Neural cell (in vitro differentiated cells): ENCODE measurements at regions not wholly inside any gene's neighbourhood (a gene's known extent, or its start where the extent isn't known, plus 50 kb on each side); places are given as distances from the start of the nearest gene placed in this dataset.
A peak's percentile ranks its signal among the peaks of the same experiment; 100 is the strongest.

Experiments
- H2AFZ ChIP-seq: fragments of 200-600, 300-800 bp; sonication (generic), shearing (Covaris generic); 2 replicates; pipeline ENCODE4 v1.6.0; 2014; ENCODE audit warnings: low read depth, mild to moderate bottlenecking, antibody characterized with exemption, low read length, moderate library complexity
- H3F3A ChIP-seq: fragments of 200-600 bp; shearing (Covaris generic); 2 replicates; pipeline ENCODE4 v1.6.1; 2016; ENCODE audit warnings: mild to moderate bottlenecking, moderate library complexity, mixed read lengths, antibody characterized with exemption, low read length; ENCODE audit not compliant: insufficient read depth, poor library complexity, severe bottlenecking
- H3K27ac ChIP-seq: fragments of 200-600, 300-800 bp; sonication (generic), shearing (Covaris generic); 2 replicates; pipeline ENCODE4 v1.5.1; 2014; ENCODE audit warnings: mild to moderate bottlenecking, low read length, moderate library complexity
- H3K27me3 ChIP-seq: fragments of 300-800, 200-600 bp; sonication (generic), shearing (Covaris generic); 2 replicates; pipeline ENCODE4 v1.6.0; 2014; ENCODE audit warnings: mild to moderate bottlenecking, low read depth, low read length, moderate library complexity; ENCODE audit not compliant: insufficient read depth
- H3K36me3 ChIP-seq: fragments of 300-800, 200-600 bp; sonication (generic), shearing (Covaris generic); 2 replicates; pipeline ENCODE4 v1.5.1; 2014; ENCODE audit warnings: mild to moderate bottlenecking, antibody characterized with exemption, low read length, moderate library complexity; ENCODE audit not compliant: insufficient read depth
- H3K4me2 ChIP-seq: fragments of 300-800, 200-600 bp; sonication (generic), shearing (Covaris generic); 2 replicates; pipeline ENCODE4 v1.6.0; 2014; ENCODE audit warnings: mild to moderate bottlenecking, low read length
- H3K4me3 ChIP-seq: fragments of 300-800, 200-600 bp; sonication (generic), shearing (Covaris generic); 2 replicates; pipeline ENCODE4 v1.5.1; 2014; ENCODE audit warnings: mild to moderate bottlenecking, low read length, moderate library complexity
- H3K79me2 ChIP-seq: fragments of 200-600 bp; shearing (Covaris generic); replicated peaks from 2 replicates; pipeline ENCODE4 v1.6.0; 2014; ENCODE audit warnings: mild to moderate bottlenecking, low read length, moderate library complexity; ENCODE audit not compliant: insufficient read depth
- H3K9ac ChIP-seq: fragments of 300-800, 200-600 bp; sonication (generic), shearing (Covaris generic); 2 replicates; pipeline ENCODE4 v1.6.1; 2016; ENCODE audit warnings: mild to moderate bottlenecking, low read length, mixed read lengths
- H3K9me2 ChIP-seq: fragments of 200-600 bp; shearing (Covaris generic); 2 replicates; pipeline ENCODE4 v1.6.1; 2016; ENCODE audit warnings: mild to moderate bottlenecking, low read length, mixed read lengths; ENCODE audit not compliant: insufficient read depth
- H3K9me3 ChIP-seq: fragments of 200-600, 300-800 bp; sonication (generic), shearing (Covaris generic); 2 replicates; pipeline ENCODE4 v1.6.1; 2016; ENCODE audit warnings: mild to moderate bottlenecking, mixed run types, low read length, moderate library complexity, mixed read lengths
- H4K20me1 ChIP-seq: fragments of 200-600 bp; shearing (Covaris generic); 2 replicates; pipeline ENCODE4 v1.6.1; 2016; ENCODE audit warnings: mild to moderate bottlenecking, mixed run types; ENCODE audit not compliant: insufficient read depth
- EP300 ChIP-seq: fragments of 450-650 bp; conservative IDR thresholded peaks from 2 replicates; pipeline ENCODE4 v1.6.1; 2014; ENCODE audit warnings: antibody characterized with exemption, mild to moderate bottlenecking, moderate library complexity; ENCODE audit not compliant: poor library complexity, severe bottlenecking
- EZH2 ChIP-seq: fragments of 200-600, 300-800 bp; shearing (Covaris generic), sonication (generic); IDR thresholded peaks from 2 replicates; pipeline ENCODE4 v1.6.1; 2014; ENCODE audit warnings: antibody characterized with exemption, low read length, borderline replicate concordance, mild to moderate bottlenecking; ENCODE audit not compliant: insufficient read depth, poor library complexity, severe bottlenecking
- MXI1 ChIP-seq: fragments of 450-650 bp; conservative IDR thresholded peaks from 2 replicates; pipeline ENCODE4 v1.6.1; 2014; ENCODE audit warnings: antibody characterized with exemption, mild to moderate bottlenecking; ENCODE audit not compliant: poor library complexity, severe bottlenecking
- POLR2AphosphoS5 ChIP-seq: IDR thresholded peaks from 2 replicates; pipeline ENCODE4 v1.6.1; 2012
- RAD21 ChIP-seq: fragments of 450-650 bp; conservative IDR thresholded peaks from 2 replicates; pipeline ENCODE4 v1.6.1; 2014; ENCODE audit warnings: antibody characterized with exemption, mild to moderate bottlenecking, moderate library complexity
- SMC3 ChIP-seq: fragments of 450-650 bp; conservative IDR thresholded peaks from 2 replicates; pipeline ENCODE4 v1.6.1; 2014; ENCODE audit warnings: antibody characterized with exemption, mild to moderate bottlenecking, moderate library complexity; ENCODE audit not compliant: poor library complexity
- TAF1 ChIP-seq: IDR thresholded peaks from 2 replicates; pipeline ENCODE4 v1.6.1; 2012; ENCODE audit warnings: low read depth
- TF ChIP-seq, protein P1 (sequence below): IDR thresholded peaks from 2 replicates; pipeline ENCODE4 v1.6.1; 2012; ENCODE audit warnings: borderline replicate concordance
- TF ChIP-seq, protein P2 (sequence below): fragments of 450-650 bp; IDR thresholded peaks from 2 replicates; pipeline ENCODE4 v1.5.1; 2014; ENCODE audit warnings: antibody characterized with exemption, mild to moderate bottlenecking, moderate library complexity; ENCODE audit not compliant: poor library complexity, severe bottlenecking

DNA sequence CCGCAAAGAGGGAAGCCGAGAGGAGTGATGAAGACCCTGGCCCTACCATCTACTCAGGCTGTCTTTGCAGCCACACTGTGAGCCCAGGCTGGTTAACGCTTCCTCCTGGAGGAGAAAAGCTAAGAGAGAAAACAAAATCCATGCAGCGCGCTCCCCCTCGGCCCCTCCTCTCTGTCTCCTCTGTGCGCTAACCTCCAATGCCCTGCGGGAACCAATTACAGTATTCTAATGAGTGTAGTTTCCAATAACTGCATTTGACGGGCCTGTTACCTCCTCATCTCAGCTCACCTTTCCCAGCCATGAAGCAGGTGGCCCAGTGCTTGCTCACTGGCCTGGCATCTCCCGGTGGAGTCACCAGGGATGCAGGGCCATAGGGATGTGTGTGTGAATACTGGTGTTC lies 565.5 kb downstream of the EBF1 start:
- H3K27me3 ChIP-seq: no peaks in the 10 kb centered on the region
- TF ChIP-seq MXI1 (no peak), EZH2 (no peak), POLR2AphosphoS5 (no peak), RAD21 (no peak), SMC3 (no peak), TAF1 (no peak), EP300 (no peak)
- TF ChIP-seq, protein P1, sequence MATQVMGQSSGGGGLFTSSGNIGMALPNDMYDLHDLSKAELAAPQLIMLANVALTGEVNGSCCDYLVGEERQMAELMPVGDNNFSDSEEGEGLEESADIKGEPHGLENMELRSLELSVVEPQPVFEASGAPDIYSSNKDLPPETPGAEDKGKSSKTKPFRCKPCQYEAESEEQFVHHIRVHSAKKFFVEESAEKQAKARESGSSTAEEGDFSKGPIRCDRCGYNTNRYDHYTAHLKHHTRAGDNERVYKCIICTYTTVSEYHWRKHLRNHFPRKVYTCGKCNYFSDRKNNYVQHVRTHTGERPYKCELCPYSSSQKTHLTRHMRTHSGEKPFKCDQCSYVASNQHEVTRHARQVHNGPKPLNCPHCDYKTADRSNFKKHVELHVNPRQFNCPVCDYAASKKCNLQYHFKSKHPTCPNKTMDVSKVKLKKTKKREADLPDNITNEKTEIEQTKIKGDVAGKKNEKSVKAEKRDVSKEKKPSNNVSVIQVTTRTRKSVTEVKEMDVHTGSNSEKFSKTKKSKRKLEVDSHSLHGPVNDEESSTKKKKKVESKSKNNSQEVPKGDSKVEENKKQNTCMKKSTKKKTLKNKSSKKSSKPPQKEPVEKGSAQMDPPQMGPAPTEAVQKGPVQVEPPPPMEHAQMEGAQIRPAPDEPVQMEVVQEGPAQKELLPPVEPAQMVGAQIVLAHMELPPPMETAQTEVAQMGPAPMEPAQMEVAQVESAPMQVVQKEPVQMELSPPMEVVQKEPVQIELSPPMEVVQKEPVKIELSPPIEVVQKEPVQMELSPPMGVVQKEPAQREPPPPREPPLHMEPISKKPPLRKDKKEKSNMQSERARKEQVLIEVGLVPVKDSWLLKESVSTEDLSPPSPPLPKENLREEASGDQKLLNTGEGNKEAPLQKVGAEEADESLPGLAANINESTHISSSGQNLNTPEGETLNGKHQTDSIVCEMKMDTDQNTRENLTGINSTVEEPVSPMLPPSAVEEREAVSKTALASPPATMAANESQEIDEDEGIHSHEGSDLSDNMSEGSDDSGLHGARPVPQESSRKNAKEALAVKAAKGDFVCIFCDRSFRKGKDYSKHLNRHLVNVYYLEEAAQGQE: no peak
- TF ChIP-seq, protein P2, sequence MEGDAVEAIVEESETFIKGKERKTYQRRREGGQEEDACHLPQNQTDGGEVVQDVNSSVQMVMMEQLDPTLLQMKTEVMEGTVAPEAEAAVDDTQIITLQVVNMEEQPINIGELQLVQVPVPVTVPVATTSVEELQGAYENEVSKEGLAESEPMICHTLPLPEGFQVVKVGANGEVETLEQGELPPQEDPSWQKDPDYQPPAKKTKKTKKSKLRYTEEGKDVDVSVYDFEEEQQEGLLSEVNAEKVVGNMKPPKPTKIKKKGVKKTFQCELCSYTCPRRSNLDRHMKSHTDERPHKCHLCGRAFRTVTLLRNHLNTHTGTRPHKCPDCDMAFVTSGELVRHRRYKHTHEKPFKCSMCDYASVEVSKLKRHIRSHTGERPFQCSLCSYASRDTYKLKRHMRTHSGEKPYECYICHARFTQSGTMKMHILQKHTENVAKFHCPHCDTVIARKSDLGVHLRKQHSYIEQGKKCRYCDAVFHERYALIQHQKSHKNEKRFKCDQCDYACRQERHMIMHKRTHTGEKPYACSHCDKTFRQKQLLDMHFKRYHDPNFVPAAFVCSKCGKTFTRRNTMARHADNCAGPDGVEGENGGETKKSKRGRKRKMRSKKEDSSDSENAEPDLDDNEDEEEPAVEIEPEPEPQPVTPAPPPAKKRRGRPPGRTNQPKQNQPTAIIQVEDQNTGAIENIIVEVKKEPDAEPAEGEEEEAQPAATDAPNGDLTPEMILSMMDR: no peak
- H3K4me2 ChIP-seq: no peak overlapping the region

DNA sequence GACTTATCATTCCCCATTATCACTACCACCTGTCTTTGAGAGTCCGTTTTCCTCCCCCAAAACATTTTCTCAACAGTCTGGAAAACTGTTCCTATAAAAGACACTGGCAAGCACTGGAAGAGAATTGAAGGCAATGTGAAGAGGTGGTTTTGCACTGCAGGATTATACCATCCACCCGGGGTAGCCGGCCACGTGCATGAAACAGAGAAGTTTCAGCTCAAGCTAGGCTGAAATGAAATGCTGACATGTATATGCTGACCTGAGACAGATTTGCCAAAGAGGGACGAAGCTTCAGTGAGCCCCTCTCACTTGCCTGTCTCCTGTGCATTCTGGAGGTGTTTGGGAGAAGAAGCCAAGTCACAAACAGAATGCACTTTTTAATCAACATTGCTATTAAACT lies 567.0 kb downstream of the EBF1 start:
- H3F3A ChIP-seq: peaks cover 31% of the 10 kb centered on the region
- H3K27ac ChIP-seq: peak overlapping the region; percentile 99
- no peak overlapping the region for H2AFZ ChIP-seq
- H3K4me3 ChIP-seq: peak overlapping the region; percentile 37
- no peaks in the 10 kb centered on the region for H3K9me2 ChIP-seq
- H3K9ac ChIP-seq: peak overlapping the region; percentile 70
- H3K27me3 ChIP-seq: no peaks in the 10 kb centered on the region
- H3K4me2 ChIP-seq: peak overlapping the region; percentile 40
- no peaks in the 10 kb centered on the region for H3K79me2 ChIP-seq
- H4K20me1 ChIP-seq: no peaks in the 10 kb centered on the region
- TF ChIP-seq RAD21 (no peak), SMC3 (no peak), EP300 (no peak), EZH2 (no peak), MXI1 (no peak), TAF1 (no peak), POLR2AphosphoS5 (no peak)
- TF ChIP-seq, protein P2: no peak
- TF ChIP-seq, protein P1: no peak
- H3K36me3 ChIP-seq: no peaks in the 10 kb centered on the region
- no peaks in the 10 kb centered on the region for H3K9me3 ChIP-seq

More for the DNA sequence above, 565.5 kb downstream of the EBF1 start:
- peaks cover 31% of the 10 kb centered on the region for H3F3A ChIP-seq
- H3K9me3 ChIP-seq: no peaks in the 10 kb centered on the region
- H3K9ac ChIP-seq: peak overlapping the region; percentile 70
- no peaks in the 10 kb centered on the region for H3K36me3 ChIP-seq
- H3K9me2 ChIP-seq: no peaks in the 10 kb centered on the region
- H3K79me2 ChIP-seq: no peaks in the 10 kb centered on the region
- no peak overlapping the region for H2AFZ ChIP-seq
- H4K20me1 ChIP-seq: no peaks in the 10 kb centered on the region
- H3K27ac ChIP-seq: peak overlapping the region; percentile 99
- no peak overlapping the region for H3K4me3 ChIP-seq
